DOHH2 (cell line): ENCODE measurements at regions not wholly inside any gene's neighbourhood (a gene's known extent, or its start where the extent isn't known, plus 50 kb on each side); places are given as distances from the start of the nearest gene placed in this dataset.

Source experiments
- H3F3A ChIP-seq: fragments of 200-600 bp; sonication (generic), shearing (Covaris generic); 2 replicates; pipeline ENCODE4 v1.6.0; 2016; ENCODE audit warnings: antibody characterized with exemption, mild to moderate bottlenecking; ENCODE audit not compliant: control insufficient read depth, insufficient read depth
- H3K27ac ChIP-seq: fragments of 200-600 bp; sonication (generic); 2 replicates; pipeline ENCODE4 v1.5.1; 2014; ENCODE audit warnings: low read depth, mild to moderate bottlenecking, low read length, moderate library complexity
- H3K27me3 ChIP-seq: fragments of 200-600 bp; sonication (generic); 2 replicates; pipeline ENCODE4 v1.6.1; 2014; ENCODE audit warnings: mild to moderate bottlenecking, low read length, mixed read lengths; ENCODE audit not compliant: control insufficient read depth
- H3K36me3 ChIP-seq: fragments of 200-600 bp; sonication (generic); 2 replicates; pipeline ENCODE4 v1.6.1; 2014; ENCODE audit warnings: mild to moderate bottlenecking, low read length, moderate library complexity, mixed read lengths; ENCODE audit not compliant: control insufficient read depth
- H3K4me1 ChIP-seq: fragments of 200-600 bp; sonication (generic); 2 replicates; pipeline ENCODE4 v1.6.1; 2014; ENCODE audit warnings: mild to moderate bottlenecking, low read length, mixed read lengths; ENCODE audit not compliant: control insufficient read depth
- H3K4me2 ChIP-seq: fragments of 200-600 bp; sonication (generic); 2 replicates; pipeline ENCODE4 v1.6.0; 2014; ENCODE audit warnings: mild to moderate bottlenecking, low read length, moderate library complexity
- H3K4me3 ChIP-seq: fragments of 200-600 bp; sonication (generic); 2 replicates; pipeline ENCODE4 v1.5.1; 2014; ENCODE audit warnings: mild to moderate bottlenecking, low read length, mixed read lengths
- H3K79me2 ChIP-seq: fragments of 200-600 bp; sonication (generic); 2 replicates; pipeline ENCODE4 v1.6.1; 2014; ENCODE audit warnings: mild to moderate bottlenecking, low read length, mixed read lengths; ENCODE audit not compliant: control insufficient read depth
- H3K9me2 ChIP-seq: fragments of 200-600 bp; sonication (generic); replicated peaks from 2 replicates; pipeline ENCODE4 v1.6.1; 2014; ENCODE audit warnings: mild to moderate bottlenecking, low read length, mixed read lengths; ENCODE audit not compliant: control insufficient read depth
- H3K9me3 ChIP-seq: fragments of 200-600 bp; sonication (generic); 2 replicates; pipeline ENCODE4 v1.6.1; 2014; ENCODE audit warnings: antibody characterized with exemption, low read length, mixed read lengths; ENCODE audit not compliant: control insufficient read depth, insufficient read depth
- H4K20me1 ChIP-seq: fragments of 200-600 bp; sonication (generic); 2 replicates; pipeline ENCODE4 v1.6.0; 2014; ENCODE audit warnings: low read depth, mild to moderate bottlenecking, antibody characterized with exemption, low read length, moderate library complexity; ENCODE audit not compliant: control insufficient read depth, insufficient read depth
- EZH2phosphoT487 ChIP-seq: fragments of 200-600 bp; sonication (generic); IDR thresholded peaks from 2 replicates; pipeline ENCODE4 v1.6.1; 2017; ENCODE audit warnings: borderline replicate concordance, mild to moderate bottlenecking, antibody characterized with exemption, low read length, moderate library complexity, mixed read lengths
- TF ChIP-seq, protein P1 (sequence below): fragments of 200-600 bp; sonication (generic); IDR thresholded peaks from one replicate; pipeline ENCODE4 v1.5.1; 2014; ENCODE audit warnings: antibody characterized with exemption, mild to moderate bottlenecking, low read depth, low read length; ENCODE audit not compliant: poor library complexity, severe bottlenecking

DNA sequence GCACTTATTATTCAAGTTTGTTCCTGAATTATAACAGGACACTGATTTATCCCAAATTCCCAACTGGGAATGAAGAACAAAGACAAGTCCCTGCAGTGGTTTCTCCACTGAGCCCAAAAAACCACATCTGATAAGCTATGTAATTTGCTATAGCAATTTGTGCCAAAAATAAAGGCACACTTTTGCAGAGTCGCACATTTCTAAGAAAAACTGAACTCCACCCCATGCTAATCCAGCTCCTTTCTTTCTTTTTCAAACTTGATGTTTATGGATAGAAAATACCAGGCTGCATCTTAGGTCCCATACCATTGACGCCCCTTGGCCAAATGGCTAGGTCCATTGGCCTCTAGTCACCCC, 170.2 kb upstream of the CITED2 start:
- no peaks in the 10 kb centered on the region for H3K27me3 ChIP-seq
- no peaks in the 10 kb centered on the region for H3K36me3 ChIP-seq
- no peaks in the 10 kb centered on the region for H3K4me1 ChIP-seq
- no peak overlapping the region for H3K4me2 ChIP-seq
- no peaks in the 10 kb centered on the region for H3K79me2 ChIP-seq
- no peak overlapping the region for H3K4me3 ChIP-seq
- H4K20me1 ChIP-seq, result no peaks in the 10 kb centered on the region
- H3K9me2 ChIP-seq, result no peaks in the 10 kb centered on the region
- H3K9me3 ChIP-seq, result no peaks in the 10 kb centered on the region
- TF ChIP-seq, protein P1, sequence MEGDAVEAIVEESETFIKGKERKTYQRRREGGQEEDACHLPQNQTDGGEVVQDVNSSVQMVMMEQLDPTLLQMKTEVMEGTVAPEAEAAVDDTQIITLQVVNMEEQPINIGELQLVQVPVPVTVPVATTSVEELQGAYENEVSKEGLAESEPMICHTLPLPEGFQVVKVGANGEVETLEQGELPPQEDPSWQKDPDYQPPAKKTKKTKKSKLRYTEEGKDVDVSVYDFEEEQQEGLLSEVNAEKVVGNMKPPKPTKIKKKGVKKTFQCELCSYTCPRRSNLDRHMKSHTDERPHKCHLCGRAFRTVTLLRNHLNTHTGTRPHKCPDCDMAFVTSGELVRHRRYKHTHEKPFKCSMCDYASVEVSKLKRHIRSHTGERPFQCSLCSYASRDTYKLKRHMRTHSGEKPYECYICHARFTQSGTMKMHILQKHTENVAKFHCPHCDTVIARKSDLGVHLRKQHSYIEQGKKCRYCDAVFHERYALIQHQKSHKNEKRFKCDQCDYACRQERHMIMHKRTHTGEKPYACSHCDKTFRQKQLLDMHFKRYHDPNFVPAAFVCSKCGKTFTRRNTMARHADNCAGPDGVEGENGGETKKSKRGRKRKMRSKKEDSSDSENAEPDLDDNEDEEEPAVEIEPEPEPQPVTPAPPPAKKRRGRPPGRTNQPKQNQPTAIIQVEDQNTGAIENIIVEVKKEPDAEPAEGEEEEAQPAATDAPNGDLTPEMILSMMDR, result no peak
- TF ChIP-seq EZH2phosphoT487, result no peak
- H3F3A ChIP-seq, result no peaks in the 10 kb centered on the region
- H3K27ac ChIP-seq, result no peak overlapping the region

DNA sequence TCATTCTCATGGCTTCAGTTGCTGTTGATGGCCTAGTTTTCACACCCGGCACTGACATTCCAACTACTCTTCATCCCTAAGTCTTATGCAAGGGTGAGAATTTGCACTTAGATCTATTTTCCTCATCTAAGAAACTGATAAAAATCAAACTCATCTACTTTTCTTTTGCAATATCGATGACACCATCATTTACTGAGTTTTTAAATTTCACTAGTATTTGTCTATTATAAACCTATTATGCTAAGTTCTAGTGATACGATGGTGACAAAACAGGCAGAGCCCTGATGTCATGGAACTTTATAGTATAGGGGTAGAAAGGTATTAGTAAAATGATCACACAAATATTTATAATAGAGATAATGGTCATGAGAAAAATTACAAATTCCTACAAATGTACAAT, 167.9 kb upstream of the CITED2 start:
- no peaks in the 10 kb centered on the region for H3K79me2 ChIP-seq
- no peaks in the 10 kb centered on the region for H3K9me2 ChIP-seq
- H3F3A ChIP-seq, result no peaks in the 10 kb centered on the region
- no peaks in the 10 kb centered on the region for H3K4me1 ChIP-seq
- H4K20me1 ChIP-seq, result no peaks in the 10 kb centered on the region
- no peak for TF ChIP-seq EZH2phosphoT487
- TF ChIP-seq, protein P1, result no peak
- H3K27me3 ChIP-seq, result no peaks in the 10 kb centered on the region
- no peak overlapping the region for H3K27ac ChIP-seq
- no peaks in the 10 kb centered on the region for H3K36me3 ChIP-seq
- H3K4me3 ChIP-seq, result no peak overlapping the region
- H3K4me2 ChIP-seq, result no peak overlapping the region
- no peaks in the 10 kb centered on the region for H3K9me3 ChIP-seq

DNA sequence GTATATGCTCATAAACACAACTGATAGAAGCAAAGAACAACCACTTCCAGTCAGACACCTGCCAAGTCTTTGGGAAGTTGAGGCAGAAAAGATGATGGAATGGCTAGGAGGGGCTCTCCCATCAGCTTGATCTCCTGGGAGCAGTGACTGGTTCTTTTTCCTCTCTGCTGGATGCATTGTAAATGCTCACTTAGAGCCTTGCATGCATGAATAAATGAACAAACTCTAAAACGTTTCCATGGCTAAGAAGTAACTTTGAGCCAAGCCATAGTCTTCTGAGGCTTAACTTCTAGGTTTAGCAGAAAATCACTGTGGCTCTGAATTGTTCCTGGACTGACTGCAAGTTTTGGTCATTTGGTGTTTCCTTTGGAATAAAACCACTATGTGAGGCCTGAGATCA, 166.4 kb upstream of the CITED2 start:
- no peak overlapping the region for H3K27ac ChIP-seq
- no peaks in the 10 kb centered on the region for H3F3A ChIP-seq
- H4K20me1 ChIP-seq, result no peaks in the 10 kb centered on the region
- no peaks in the 10 kb centered on the region for H3K9me2 ChIP-seq
- H3K27me3 ChIP-seq, result no peaks in the 10 kb centered on the region
- H3K4me2 ChIP-seq, result no peak overlapping the region
- no peaks in the 10 kb centered on the region for H3K4me1 ChIP-seq
- no peaks in the 10 kb centered on the region for H3K36me3 ChIP-seq
- TF ChIP-seq, protein P1, result no peak
- TF ChIP-seq EZH2phosphoT487, result no peak
- H3K79me2 ChIP-seq, result no peaks in the 10 kb centered on the region
- H3K9me3 ChIP-seq, result no peaks in the 10 kb centered on the region
- H3K4me3 ChIP-seq, result no peak overlapping the region

DNA sequence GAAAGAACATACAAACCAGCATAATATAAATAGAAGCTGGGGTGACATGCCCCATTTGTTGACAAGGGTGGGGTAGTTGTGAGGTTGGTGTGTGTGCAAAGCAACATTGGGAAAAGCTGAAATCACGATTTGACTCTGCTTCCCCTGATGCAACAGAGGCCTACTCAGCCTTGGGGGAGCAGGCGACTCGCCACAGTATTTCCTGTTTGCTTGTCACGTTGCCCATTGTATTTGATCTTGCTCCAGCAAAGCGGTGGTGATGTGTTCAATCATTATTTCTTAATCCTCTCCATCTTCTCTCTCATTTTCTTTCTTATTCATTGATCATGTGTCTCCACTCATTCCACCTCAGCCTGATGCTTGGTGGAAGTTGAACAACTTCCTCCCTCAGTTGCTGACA, 165.8 kb upstream of the CITED2 start:
- Histone ChIP-seq H3K27me3 (no peaks in the 10 kb centered on the region), H3K4me2 (no peak overlapping the region), H3K4me1 (no peaks in the 10 kb centered on the region), H3K4me3 (no peak overlapping the region), H3K36me3 (no peaks in the 10 kb centered on the region), H3K27ac (no peak overlapping the region), H4K20me1 (no peaks in the 10 kb centered on the region), H3K9me3 (no peaks in the 10 kb centered on the region), H3F3A (no peaks in the 10 kb centered on the region), H3K79me2 (no peaks in the 10 kb centered on the region), H3K9me2 (no peaks in the 10 kb centered on the region)
- TF ChIP-seq, protein P1, result no peak
- TF ChIP-seq EZH2phosphoT487, result no peak
